GM18868 (cell line): ENCODE measurements at regions not wholly inside any gene's neighbourhood (a gene's known extent, or its start where the extent isn't known, plus 50 kb on each side); places are given as distances from the start of the nearest gene placed in this dataset.

ENCODE experiments used
- ATAC-seq: cut with Tn5 transposase; IDR thresholded peaks from one replicate; pipeline ENCODE4 v1.9.1; 2021; ENCODE audit warnings: mild to moderate bottlenecking, moderate library complexity; ENCODE audit not compliant: unreplicated experiment

DNA sequence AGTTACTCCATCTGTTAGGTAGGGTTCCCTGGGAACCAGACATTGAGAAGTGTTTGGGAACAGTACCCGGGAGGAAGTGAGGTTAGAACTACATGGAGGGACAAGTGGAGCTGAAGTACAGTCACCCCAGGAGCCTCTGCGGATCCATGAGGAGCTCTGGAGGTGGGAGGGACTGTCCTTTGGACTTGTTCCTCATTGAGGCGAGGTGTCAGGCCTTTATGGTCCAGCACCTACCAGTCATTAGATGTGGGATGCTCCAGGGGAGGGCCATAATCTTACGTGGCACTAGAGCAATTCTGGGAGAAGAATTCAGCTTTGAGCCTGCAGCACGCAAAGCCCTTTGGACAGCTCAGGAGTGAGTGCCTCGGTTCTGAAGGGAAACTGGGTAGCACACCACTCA is 142.8 kb downstream of the DACT1 start:
- no peak for ATAC-seq

DNA sequence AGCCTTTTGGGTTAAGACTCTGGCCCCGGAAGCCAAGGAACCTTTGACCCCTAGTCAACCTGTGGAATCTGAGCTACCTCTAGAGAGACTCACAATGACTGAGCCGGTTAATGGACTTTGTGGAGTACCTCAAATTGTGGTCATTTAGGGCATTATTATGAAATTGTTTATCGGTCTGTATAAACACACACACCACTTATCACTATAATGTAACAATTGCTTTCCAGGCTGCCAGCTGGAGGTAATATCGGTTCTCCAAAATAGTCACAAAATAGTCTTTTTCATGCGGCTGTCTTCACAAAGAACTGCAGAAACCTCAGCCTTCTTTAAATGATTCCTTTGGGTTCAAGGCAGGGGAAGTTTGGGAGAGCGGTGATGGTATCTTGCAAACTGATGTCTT is 144.2 kb downstream of the DACT1 start:
- no peak for ATAC-seq

DNA sequence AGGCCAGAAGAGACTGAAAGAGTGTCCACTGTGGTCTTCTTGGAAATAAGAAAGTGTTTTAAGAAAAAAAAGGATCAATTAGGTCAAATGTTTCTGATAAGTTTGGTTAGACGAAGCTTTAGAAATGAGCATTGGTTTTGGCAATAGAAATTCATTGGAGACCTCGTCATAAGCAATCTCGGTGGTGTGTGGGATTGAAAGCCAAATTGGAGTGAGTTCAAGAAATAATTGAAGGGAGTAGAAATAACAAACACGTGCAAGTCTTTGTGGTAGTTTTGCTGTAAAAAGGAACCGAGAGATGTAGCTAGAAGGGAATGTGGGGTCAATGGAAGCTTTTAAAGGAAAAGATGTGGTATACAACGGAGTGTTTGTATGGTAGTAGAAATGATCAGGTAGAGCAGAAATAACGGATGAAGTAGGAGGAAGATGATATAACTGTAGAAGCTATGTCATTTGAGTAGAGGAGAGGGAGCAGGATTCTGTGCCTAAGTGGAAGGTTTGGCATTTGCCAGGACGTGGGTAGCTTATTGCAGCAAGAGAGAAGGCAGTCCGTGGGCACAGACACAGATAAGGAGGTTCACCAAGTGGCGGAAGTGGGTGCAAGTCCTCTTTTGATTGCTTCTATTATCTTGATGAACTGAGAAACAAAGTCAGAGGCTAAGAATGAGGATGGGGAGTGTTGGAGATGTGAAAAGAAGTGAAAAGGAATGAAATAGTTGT is 146.2 kb downstream of the DACT1 start:
- ATAC-seq, result no peak

DNA sequence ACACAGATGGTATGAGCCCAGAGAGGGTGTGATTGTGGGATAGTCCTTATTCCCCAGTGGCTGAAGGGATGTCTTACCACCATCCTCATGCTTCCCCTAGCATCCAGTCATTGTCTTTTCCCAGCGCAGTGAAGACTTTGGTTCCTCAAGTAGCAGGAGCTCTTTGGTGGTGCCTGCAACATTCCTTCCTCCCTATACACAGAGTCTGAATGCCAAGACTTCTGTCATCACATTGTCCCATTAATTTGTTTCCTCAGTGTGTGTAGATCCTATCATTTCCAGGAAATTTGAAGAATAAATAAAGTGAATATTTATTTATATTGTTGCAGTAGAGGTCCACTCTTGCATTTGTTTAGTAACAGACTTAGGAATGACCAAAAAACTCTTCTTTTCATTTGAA is 147.2 kb downstream of the DACT1 start:
- no peak for ATAC-seq

DNA sequence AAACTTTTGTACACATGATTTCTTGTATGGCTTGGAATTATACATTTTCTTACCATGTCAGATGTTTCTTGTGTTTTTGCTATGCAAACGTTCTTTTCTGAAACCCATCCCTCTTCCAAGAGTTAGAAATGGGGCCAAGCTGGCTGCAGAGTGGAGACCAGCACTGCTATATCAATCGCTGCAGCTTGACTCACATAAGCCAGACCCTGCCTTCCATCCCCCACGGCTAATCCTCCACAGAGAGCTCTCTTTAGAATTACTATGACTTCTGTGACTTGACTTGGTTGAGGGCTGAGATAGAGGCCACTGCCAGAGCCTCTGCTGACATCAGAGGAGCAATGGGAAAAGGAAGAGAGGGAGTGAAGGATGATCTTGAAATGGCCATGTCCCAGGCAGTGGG is 147.9 kb downstream of the DACT1 start:
- ATAC-seq, result no peak

DNA sequence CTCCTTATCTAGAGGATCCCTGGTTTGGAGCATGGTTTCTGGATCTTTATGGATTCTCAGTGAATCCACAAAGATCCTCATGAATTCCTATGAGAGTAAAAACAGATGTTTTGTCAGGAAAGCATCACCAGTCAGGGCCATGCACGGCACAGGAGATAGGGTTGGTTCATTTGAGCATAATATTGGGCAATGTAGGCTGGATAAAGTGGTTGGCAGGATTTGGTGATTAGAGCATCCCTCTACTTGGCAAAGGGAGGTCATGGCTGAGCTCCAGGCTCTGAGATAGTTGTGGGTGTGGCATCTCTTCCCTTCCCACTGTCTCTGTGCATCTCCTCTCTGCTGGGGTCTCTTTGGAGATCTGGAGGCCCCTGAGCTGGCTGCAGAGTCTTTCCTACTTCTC is 149.8 kb downstream of the DACT1 start:
- no peak for ATAC-seq

DNA sequence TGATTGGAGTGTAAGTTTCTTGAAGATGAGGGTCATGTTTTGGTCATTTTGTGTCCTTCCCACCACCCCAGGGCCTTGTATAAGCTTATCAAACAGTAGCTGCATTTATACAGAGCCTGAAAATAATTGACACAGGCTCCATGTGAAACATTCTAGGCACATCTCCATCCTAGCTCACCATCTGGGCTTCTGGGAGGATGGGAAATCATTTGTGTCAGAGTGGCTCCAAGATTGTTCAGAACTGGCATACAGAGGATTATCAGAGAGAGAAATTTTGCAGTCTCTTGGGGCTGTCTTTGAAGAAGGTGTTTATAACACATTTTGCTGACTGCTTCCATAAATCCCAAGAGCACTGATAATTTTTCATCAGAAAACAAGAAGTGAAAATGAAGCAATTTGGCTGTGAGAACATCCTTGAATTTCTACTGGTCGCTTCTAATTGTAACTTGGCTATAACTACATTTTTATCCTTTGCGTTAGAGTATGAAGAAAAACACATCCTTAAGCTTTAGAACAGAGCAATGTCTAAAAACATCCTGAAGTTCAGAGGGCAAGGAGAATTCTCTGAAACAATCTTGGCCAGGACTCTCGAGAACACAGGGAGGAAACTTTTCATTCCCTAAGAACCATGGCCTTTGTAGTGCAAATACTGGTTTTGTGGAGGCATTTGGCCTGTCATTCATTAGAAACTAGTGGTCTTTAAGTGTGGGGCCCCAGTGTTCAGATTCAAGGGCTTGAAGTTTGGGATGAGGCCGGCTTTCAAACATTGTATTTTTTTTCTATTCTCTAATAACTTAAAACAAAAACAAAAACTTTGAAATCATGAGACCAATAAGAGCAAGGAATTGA is 151.1 kb downstream of the DACT1 start:
- ATAC-seq, result no peak

DNA sequence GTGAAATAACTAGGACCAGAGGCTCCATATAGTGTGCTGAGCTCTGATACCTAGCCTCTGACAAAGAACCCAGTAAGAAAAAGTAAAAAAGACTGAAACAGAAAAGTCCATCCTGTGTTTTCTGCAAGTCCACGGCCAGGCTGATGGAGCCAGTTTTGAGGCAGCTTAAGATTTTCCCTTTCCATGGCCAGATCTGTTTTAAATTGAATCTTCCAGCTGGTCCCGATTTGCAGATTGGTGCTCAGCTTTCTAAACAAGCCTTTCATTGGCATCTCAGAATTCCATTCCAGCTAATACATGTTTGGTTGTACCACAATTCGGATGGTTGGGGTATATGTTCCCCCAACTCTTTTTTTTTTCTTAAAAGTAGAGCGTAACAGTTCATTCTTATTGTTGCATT is 152.0 kb downstream of the DACT1 start:
- ATAC-seq, result no peak

DNA sequence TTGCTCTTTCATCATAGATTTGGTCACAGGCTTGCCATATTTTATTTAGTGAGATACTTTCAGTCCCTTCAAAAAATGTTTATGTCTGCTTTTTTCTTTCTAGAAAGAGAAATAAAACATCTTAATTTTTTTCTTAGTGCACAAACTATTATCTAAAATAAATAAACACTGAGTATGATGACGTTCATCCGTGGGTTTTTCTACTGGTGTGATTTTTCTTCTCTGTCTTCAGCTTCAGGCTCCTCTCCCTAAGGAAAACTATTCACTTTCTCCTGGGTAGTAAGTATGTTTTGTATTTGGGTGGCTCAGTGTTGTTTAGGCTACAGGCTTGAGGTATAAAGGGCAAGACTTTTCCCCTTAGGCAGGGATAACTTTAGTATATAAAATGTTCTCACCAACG is 154.7 kb downstream of the DACT1 start:
- ATAC-seq, result no peak

DNA sequence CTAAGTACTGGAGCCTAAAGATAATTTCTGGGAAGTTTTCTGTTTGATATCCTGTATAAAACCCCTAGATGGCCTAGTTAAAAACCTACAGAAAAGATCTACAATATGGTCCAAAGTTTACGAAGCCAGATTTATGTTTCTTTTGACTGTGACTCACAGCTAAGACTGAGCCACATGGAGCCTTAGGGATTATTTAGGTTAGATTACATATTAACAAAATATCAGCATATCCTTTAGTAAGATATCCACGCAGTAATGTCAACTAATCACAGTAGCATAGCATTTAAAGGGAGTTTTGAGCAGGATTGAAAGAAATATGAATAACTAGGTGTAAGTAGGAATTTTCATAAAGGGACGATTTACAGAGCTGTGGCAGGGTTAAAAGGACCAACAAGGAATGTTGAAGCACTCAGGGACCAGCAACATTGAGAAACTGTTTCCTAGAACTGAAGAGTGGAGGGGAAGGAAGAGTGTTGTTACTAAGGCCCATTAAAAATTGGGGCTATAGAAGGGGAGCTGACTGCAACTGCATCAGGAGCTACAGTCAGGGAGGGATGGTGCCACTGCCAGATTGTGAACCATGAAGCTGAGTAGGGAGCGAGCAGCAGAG is 155.5 kb downstream of the DACT1 start:
- ATAC-seq, result no peak

DNA sequence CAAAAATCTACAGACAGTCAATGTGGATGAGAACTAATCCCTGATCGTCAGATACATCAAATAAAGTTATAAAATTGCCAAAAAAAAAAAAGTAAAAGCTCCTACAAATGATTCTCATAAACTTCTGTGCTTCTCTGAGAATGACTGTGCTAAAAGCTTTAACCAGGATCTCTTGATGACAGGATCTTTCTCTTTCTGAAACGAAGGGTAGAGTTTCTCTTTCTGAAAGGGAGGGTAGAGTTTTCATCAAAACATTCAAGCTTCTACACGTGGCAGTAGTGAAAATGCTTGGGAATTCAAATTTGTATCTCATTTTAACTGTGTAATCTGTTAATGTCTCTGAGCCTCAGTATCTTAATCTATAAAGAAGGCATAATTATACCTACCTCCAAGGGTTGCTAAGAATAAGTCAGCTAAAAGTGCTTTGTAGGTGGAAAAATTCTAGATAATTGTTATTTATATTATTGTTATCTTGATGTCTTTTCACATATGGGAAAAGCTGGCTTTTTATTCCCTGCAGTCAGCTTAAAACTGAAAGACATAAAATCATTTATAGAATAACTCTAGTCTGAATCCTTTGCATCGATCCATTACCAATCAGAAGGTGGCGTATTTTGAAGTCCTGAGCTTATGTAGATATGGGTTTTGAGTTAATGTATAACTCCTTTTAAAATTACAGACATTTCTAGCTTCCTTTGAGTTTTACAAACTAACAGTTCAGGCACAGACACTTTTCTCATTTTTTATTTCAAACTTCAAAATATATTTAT is 157.4 kb downstream of the DACT1 start:
- ATAC-seq, result no peak

DNA sequence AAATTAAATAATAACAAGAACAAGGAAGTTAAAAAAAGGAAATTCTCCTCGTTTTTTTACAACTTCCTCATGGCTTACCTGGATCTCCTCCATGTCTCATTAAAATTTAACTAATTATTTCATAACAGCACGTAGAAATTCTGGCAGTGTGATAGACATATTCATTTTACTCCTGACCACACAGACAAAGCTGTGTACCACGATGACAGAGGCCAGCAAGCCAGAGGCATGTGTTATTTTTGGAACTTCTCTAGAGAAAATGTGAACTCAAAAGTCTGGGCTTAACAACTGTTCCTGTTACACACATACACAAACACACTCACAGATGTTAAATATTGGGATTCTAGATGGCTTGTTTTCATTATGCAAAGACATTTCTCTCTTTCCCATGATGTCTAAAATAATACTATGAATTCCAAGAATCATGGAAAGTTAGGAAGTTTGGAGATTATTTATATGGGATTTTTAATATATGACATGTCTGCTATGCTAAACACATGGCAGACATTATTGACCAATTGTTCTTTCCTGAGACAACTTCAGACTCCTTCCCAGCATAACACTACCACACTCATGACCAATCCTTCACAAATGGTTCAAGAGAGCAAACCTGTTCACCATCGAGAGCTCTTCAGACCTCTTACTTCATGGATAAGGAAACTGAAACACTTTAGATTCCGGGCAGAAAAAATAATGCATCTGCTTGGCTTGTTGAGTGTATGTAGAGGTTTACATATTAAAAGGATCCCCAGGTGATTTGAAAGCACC is 158.7 kb downstream of the DACT1 start:
- no peak for ATAC-seq

DNA sequence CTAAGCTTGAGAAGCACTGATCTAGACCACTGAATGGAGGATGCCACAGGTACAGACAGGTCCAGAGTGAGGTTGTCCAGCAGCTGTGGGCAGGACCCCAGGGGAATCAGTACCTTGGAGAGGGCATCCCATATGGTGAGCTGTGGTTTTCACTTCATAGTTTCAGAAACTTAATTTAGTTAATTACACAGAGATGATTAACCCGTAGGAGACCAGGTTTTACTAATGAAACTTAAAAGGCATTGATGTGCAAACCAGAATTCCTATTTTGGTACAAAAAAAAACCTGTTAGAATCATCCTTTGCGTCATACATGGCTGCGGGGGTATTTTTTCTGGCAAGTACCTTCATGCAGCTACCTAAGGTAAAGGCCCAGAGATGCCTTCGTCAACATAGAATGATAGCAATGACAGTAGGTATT is 159.3 kb downstream of the DACT1 start:
- peak; percentile 83 for ATAC-seq

DNA sequence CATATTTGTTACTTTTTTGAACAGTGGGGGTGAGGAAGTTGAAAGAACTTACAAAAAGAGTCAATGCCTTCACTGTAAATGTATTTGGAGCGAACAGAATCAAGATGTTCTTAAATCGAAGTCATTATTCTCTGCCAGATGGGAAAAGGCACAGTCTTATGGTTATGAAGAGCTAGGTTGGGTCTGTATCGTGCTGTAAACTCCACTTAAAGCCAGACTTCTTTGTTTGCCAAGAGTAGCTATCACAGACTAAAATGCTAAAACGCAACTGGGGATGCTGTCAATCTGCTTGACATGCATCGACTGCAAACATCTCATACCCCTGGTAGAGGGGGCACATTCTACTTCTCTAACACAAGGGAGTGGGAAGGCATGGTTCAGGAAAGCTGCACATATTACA is 160.4 kb downstream of the DACT1 start:
- ATAC-seq, result no peak

DNA sequence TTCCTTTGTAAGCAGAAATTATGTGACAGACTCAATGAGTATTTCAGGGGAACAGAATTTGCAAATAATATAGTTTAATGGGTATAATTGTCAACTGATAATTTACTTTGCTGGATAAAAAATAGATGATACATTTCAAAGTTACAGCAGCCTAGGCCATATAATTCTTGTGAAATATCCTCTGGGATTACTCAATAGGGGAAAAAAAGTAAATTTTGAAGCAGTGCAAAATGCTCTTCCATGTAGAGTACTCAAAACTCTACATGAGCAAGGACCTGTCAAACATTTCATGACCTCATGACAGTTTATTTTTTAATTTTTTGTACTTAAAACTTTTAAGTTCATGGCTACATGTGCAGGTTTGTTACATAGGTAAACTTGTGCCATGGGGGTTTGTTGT is 163.3 kb downstream of the DACT1 start:
- ATAC-seq, result no peak

DNA sequence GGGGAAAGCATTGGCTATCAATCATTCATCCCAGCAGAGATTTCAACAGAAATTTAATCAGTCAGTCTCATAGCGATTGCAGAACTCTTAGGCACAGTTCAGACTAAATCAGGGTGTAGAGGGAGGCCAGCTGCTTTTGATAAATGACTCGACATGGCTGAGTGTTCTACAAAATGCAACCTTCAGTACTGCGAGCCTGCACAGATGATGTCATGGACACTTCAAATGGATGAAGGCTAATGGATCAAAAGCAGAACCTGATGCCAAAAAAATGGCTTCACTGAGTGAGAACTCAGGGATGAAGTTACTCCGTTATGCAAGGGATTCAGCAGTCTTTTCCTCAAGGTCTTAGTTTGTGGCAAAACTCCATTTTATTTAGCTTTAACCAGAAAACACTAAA is 167.3 kb downstream of the DACT1 start:
- ATAC-seq, result no peak

DNA sequence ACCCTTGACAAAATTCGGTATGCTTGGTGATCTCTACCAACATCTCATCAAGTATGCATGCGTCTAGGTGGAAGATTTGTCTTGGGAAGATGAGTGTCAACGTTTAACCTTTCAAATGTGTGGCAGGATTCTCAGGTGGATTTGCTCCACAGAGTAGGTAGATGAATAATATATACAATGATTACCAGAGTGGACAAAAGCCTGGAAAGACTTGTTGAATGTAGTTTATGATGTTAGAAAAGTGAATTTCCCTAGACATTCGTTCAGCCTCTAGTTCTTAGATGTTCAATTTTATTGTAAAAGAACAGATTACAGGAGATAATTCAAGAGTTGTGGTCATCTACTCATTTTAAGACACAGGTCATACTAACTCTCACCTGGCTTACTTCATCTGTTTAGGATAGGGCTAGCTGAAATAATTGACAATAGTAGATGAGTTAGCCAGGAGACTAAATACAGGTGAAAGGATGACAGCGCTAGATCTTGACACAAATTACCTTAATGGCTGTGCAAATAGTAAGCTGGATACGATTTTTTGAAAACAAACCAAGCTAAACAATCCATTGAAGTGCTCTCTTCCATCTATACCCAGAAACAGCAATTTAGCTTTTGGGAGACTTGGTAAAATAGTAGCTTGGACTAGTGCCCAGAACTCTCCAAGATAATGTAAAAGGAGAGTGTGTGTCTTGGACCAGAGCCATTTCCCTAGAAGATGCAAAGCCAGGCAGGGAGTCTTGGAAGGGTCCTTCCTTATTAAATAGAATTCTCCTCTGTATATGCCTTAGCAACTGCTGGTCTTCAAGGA is 168.0 kb downstream of the DACT1 start:
- no peak for ATAC-seq

DNA sequence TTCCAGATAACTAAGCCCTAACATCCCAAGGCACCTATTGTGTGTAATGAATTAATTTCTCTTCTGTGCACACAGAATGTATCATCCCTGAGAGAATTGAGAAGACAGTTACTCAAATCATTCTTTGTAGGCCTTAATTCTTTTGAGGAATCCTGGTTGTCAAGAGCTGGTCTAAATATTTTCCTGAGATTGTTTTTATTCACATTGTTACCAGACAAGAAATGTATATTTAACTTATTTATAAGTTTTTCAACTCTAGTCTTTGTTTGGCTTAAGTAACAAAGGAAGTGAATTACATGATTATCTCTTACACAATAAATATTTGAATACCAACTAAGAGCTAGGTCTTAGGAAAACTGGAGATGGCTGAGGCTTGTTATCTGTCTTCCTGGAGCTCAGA is 169.4 kb downstream of the DACT1 start:
- ATAC-seq, result no peak

DNA sequence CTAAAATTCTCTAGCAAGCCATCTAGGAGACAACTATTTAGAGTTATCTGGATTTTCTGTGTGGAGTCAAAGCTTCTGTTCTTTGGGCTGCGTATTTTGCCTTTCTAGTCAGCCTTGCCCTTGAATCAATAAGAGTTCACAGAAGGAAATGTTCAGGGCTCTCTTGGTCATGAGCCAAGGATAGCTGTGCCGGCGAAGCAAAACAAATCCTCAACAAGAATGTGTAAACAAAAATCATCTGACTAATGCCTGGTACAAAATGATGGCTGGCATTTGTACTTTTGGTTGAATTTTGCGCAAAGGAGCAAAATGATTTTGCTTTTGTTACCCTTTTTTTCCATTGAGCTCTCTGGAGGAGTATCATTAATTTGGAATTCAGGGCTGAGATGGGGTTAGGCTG is 171.1 kb downstream of the DACT1 start:
- no peak for ATAC-seq

DNA sequence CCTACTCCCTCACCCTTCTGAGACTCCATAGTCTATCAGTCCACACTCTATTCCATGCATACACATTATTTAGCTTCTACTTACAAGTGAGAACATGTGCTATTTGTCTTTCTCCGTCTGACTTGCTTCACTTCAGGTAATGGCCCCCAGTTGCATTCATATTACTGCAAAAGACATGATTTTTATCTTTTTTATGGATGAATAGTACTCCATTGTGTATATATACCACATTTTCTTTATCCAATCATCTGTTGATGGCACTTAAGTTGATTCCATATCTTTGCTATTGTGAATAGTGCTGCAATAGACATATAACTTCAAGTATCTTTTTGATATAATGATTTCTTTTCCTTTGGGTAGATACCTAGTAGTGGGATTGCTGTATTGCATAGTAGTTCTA is 171.8 kb downstream of the DACT1 start:
- ATAC-seq, result no peak
